Erythroblast (primary cell): ENCODE measurements at regions not wholly inside any gene's neighbourhood (a gene's known extent, or its start where the extent isn't known, plus 50 kb on each side); places are given as distances from the start of the nearest gene placed in this dataset.

Experiments used
- GATA1 ChIP-seq: IDR thresholded peaks from 2 replicates; pipeline ENCODE4 v1.6.1; 2011; ENCODE audit warnings: low read depth, mild to moderate bottlenecking, control low read depth, low read length, moderate library complexity
- POLR2A ChIP-seq: IDR thresholded peaks from 2 replicates; pipeline ENCODE4 v1.6.1; 2011; ENCODE audit warnings: mild to moderate bottlenecking, low read length

GRCh38 chr9:135373151-135373685 lies 106.4 kb upstream of the PPP1R26 start:
- TF ChIP-seq POLR2A: no peak
- no peak for TF ChIP-seq GATA1
